Smooth muscle cell (in vitro differentiated cells): ENCODE measurements at regions not wholly inside any gene's neighbourhood (a gene's known extent, or its start where the extent isn't known, plus 50 kb on each side); places are given as distances from the start of the nearest gene placed in this dataset.
A peak's percentile ranks its signal among the peaks of the same experiment; 100 is the strongest.

Experiments
- DNase-seq: peaks from one replicate; lab custom pipeline; 2025; ENCODE audit not compliant: unreplicated experiment; lab: John Stamatoyannopoulos, UW
- H2AFZ ChIP-seq: fragments of 200-600 bp; sonication (generic); 2 replicates; pipeline ENCODE4 v1.6.0; 2016; ENCODE audit warnings: antibody characterized with exemption, low read depth, mild to moderate bottlenecking
- H3F3A ChIP-seq: fragments of 200-600 bp; sonication (generic); 2 replicates; pipeline ENCODE4 v1.6.0; 2017; ENCODE audit warnings: antibody characterized with exemption, low read depth
- H3K27ac ChIP-seq: fragments of 200-600 bp; sonication (generic); 2 replicates; pipeline ENCODE4 v1.5.1; 2016; ENCODE audit warnings: low read depth, mild to moderate bottlenecking
- H3K27me3 ChIP-seq: fragments of 200-600 bp; sonication (generic); 2 replicates; pipeline ENCODE4 v1.6.1; 2016; ENCODE audit warnings: low read depth, mild to moderate bottlenecking
- H3K36me3 ChIP-seq: fragments of 200-600 bp; sonication (generic); 2 replicates; pipeline ENCODE4 v1.5.1; 2016; ENCODE audit warnings: low read depth
- H3K4me1 ChIP-seq: fragments of 200-600 bp; sonication (generic); 2 replicates; pipeline ENCODE4 v1.5.1; 2016; ENCODE audit warnings: low read depth
- H3K4me2 ChIP-seq: fragments of 200-600 bp; sonication (generic); 2 replicates; pipeline ENCODE4 v1.6.0; 2016; ENCODE audit warnings: mild to moderate bottlenecking
- H3K4me3 ChIP-seq: fragments of 200-600 bp; sonication (generic); 2 replicates; pipeline ENCODE4 v1.5.1; 2016; ENCODE audit warnings: mild to moderate bottlenecking
- H3K79me2 ChIP-seq: fragments of 200-600 bp; sonication (generic); 2 replicates; pipeline ENCODE4 v1.6.0; 2016; ENCODE audit warnings: low read depth, mild to moderate bottlenecking
- H3K9ac ChIP-seq: fragments of 200-600 bp; sonication (generic); 2 replicates; pipeline ENCODE4 v1.6.0; 2016; ENCODE audit warnings: low read depth
- H3K9me3 ChIP-seq: fragments of 200-600 bp; sonication (generic); replicated peaks from 2 replicates; pipeline ENCODE4 v1.5.1; 2016; ENCODE audit warnings: low read depth
- H4K20me1 ChIP-seq: fragments of 200-600 bp; sonication (generic); 2 replicates; pipeline ENCODE4 v1.6.0; 2016; ENCODE audit warnings: low read depth
- CTCF ChIP-seq: fragments of 200-600 bp; sonication (generic); IDR thresholded peaks from 2 replicates; pipeline ENCODE4 v1.5.1; 2017; ENCODE audit warnings: borderline replicate concordance, mild to moderate bottlenecking, antibody characterized with exemption; ENCODE audit not compliant: insufficient read depth, poor library complexity, severe bottlenecking
- WGBS: methylation state at CpG from one replicate; pipeline ENCODE4 v1.1.7; 2016; ENCODE audit warnings: low lambda C conversion rate; 5-methylcytosine and 5-hydroxymethylcytosine counted together

DNA sequence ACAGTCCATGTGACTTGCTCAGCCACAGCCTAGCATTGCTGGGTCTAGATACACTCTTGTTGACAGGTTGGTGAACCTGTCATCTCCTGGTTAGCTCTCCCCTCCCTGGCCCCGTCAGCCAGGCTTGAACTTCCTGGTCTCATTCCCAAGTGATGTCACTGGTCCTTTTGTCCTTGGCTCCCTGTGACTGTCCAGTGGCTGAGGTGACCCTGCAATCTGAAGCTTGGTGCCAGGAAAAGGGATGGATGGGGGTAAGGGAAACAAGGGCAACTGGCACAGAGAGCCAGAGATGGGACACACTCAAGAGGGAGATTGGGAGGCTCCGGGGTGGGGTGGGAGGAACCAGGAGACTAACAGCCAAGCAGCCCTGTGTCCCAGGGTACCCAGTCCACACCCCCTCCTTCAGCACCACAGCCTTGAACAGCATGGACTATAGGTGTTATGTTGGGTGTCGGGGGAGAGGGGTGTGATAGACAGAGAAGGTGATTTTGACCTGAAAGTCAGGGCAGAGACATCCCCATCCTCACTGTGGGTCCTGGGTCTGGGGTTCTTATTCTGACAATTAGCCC, 63.8 kb upstream of the THY1 start:
- no peak for DNase-seq
- no peak overlapping the region for H3K27ac ChIP-seq
- no peak for TF ChIP-seq CTCF
- no peaks in the 10 kb centered on the region for H3K4me1 ChIP-seq
- no peak overlapping the region for H3K4me3 ChIP-seq
- no peaks in the 10 kb centered on the region for H3K36me3 ChIP-seq
- no peak overlapping the region for H3K4me2 ChIP-seq
- peaks cover 31% of the 10 kb centered on the region for H3K27me3 ChIP-seq
- H4K20me1 ChIP-seq = no peaks in the 10 kb centered on the region
- no peaks in the 10 kb centered on the region for H3F3A ChIP-seq
- H2AFZ ChIP-seq = no peak overlapping the region
- no peak overlapping the region for H3K9ac ChIP-seq
- no peaks in the 10 kb centered on the region for H3K9me3 ChIP-seq
- H3K79me2 ChIP-seq = no peaks in the 10 kb centered on the region
- WGBS = 78% methylated on average over 3 of the region's 3 CpGs

DNA sequence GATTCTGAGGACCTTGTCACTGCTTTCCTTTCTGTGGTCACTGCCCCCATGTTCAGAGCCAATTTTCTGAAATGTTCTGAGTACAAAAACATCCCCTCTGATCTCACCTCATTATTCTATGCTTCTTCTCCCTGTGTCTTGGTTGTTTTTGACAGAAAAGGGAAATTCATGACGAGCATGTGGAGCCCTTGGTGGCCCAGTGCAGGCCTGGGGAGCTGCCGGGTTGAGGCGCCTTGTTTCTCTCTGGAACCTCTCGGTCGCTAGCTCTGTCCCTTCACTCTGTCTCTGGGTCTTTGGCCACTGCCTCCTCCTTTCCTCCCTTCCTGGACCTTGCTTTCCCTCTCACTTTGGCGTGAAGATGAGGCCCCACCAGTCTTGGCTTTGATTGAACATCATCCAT, 63.0 kb upstream of the THY1 start:
- Histone ChIP-seq H3K27me3 (peaks cover 31% of the 10 kb centered on the region), H3K4me2 (no peak overlapping the region), H2AFZ (no peak overlapping the region), H3K4me1 (no peaks in the 10 kb centered on the region), H3K9ac (no peak overlapping the region), H3F3A (no peaks in the 10 kb centered on the region), H4K20me1 (no peaks in the 10 kb centered on the region), H3K36me3 (no peaks in the 10 kb centered on the region), H3K79me2 (no peaks in the 10 kb centered on the region), H3K27ac (no peak overlapping the region), H3K9me3 (no peaks in the 10 kb centered on the region), H3K4me3 (no peak overlapping the region)
- WGBS = 82% methylated on average over 5 of the region's 6 CpGs
- DNase-seq = no peak
- no peak for TF ChIP-seq CTCF

DNA sequence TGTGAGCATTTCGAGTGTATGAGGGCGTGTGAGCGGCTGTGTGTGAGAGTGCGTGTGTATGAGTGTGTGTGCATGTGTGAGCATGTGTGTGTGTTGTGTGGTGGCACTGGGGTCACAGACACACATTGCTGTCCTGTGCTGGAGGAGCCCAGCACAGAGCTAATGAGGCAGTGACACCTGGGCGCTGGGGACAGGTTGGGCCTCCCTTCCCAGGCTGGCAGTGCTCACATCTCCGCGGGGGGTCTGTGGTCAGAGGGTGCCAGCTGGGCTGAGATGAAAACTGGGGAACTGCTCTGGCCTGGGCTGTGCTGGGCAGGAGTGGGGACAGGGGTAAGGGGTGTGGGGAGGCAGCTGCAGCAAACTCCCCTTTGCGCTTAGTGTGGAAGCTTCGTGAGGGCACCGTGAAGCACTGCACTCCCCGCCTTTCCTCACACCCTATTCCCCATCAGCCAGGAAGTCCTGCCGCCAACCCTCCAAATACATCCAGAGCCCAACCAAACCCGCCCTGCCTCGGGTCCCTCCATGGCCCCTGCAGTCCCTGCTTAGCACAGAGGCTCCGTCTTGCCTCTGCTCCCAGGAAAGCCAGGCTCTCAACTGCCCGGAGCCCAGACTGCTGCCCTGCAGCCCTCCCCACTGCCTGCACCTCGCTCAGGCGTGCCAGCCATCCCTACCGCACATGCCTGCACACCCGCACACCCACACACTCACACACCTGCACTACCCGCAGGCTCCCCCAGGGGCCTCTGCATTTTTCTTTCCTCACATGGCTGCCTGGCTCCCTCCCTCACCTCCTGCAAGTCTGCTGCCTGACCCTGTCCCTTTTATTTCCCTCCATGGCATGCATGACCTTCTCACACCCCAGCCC, 62.0 kb upstream of the THY1 start:
- DNase-seq = no peak
- no peaks in the 10 kb centered on the region for H3K79me2 ChIP-seq
- H3K27me3 ChIP-seq = peaks cover 27% of the 10 kb centered on the region
- no peaks in the 10 kb centered on the region for H4K20me1 ChIP-seq
- H3K27ac ChIP-seq = no peak overlapping the region
- H3K36me3 ChIP-seq = no peaks in the 10 kb centered on the region
- peak; percentile 14 for TF ChIP-seq CTCF
- 82% methylated on average over 21 of the region's 21 CpGs for WGBS
- H2AFZ ChIP-seq = no peak overlapping the region
- H3K4me1 ChIP-seq = no peaks in the 10 kb centered on the region
- H3K4me2 ChIP-seq = no peak overlapping the region
- H3F3A ChIP-seq = no peaks in the 10 kb centered on the region
- no peaks in the 10 kb centered on the region for H3K9me3 ChIP-seq
- no peak overlapping the region for H3K9ac ChIP-seq
- no peak overlapping the region for H3K4me3 ChIP-seq
